HFFc6 (cell line): ENCODE measurements at regions not wholly inside any gene's neighbourhood (a gene's known extent, or its start where the extent isn't known, plus 50 kb on each side); places are given as distances from the start of the nearest gene placed in this dataset.

ENCODE experiments used
- DNase-seq: peaks from one replicate; pipeline ENCODE4 v3.0.0-alpha.2; 2018
- H3K27ac Mint-ChIP-seq: 2 replicates; pipeline ENCODE4 v1.8.0; 2020; ENCODE audit warnings: mild to moderate bottlenecking, mixed read lengths
- H3K27me3 Mint-ChIP-seq: 2 replicates; pipeline ENCODE4 v1.8.0; 2021; ENCODE audit warnings: mild to moderate bottlenecking, moderate library complexity, mixed read lengths; ENCODE audit not compliant: insufficient read depth
- H3K36me3 Mint-ChIP-seq: 2 replicates; pipeline ENCODE4 v1.8.0; 2021; ENCODE audit warnings: low read depth, mixed read lengths
- H3K4me1 Mint-ChIP-seq: 2 replicates; pipeline ENCODE4 v1.8.0; 2020; ENCODE audit warnings: low read depth, mixed read lengths
- H3K4me3 Mint-ChIP-seq: 2 replicates; pipeline ENCODE4 v1.8.0; 2020; ENCODE audit warnings: mild to moderate bottlenecking, moderate library complexity, mixed read lengths
- H3K9me3 Mint-ChIP-seq: 2 replicates; pipeline ENCODE4 v1.8.0; 2020; ENCODE audit warnings: mild to moderate bottlenecking, mixed read lengths
- CTCF ChIP-seq: fragments of 200-600 bp; sonication (generic); IDR thresholded peaks from 2 replicates; pipeline ENCODE4 v1.5.0; 2021; ENCODE audit warnings: antibody characterized with exemption, mild to moderate bottlenecking

DNA sequence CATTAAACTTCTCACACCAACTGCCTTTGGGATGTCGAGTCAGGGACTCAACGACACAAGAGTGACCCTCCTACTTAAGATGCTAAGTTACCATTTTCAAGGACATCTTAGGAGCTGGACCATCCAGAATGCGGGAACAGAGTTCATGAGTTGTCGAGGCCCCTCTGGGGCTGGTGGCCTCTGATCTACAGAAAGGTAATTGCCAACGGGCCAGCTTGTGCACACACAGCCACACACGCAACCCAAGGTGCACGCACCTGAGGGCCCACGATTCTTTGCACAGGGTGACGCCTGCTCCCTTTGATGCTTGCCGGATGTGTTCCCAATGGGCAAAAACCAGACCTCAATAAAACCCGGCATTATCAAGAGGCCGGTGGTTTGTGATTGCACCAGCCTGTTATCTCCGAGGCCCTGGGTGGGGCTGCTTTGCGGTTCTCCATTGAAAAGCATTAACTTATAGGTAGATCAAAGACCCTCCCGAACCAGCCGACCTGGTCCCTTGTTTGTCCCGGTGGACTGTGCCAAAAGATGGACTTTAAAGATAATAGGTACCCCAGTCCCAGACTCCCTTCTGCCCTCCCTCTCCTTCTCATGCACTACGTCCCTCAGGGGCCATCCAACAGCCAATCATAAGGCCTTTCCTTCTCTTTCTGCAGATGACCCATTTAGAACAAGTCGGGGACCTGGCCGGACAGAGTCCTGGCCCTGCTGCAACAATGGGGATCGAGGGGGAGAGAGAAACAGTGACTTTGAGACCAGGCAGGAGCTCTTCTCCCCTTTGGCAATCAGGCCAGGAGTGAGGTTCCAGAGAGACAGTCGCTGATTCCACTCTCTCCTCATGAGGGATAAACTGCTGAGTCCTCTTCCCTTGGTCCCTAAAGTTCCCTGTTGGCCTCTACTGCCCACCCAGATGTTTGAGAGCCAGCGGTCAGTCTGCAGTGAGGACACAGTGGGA is 292.5 kb downstream of the SOX9 start:
- Mint-ChIP-seq H3K4me3 (no peak overlapping the region), H3K36me3 (peaks cover 21% of the 10 kb centered on the region), H3K9me3 (peaks cover 16% of the 10 kb centered on the region), H3K27ac (no peak overlapping the region), H3K4me1 (peaks cover 18% of the 10 kb centered on the region), H3K27me3 (no peaks in the 10 kb centered on the region; the same call in 1 of the 2 replicates)
- no peak for TF ChIP-seq CTCF
- DNase-seq, result no peak

DNA sequence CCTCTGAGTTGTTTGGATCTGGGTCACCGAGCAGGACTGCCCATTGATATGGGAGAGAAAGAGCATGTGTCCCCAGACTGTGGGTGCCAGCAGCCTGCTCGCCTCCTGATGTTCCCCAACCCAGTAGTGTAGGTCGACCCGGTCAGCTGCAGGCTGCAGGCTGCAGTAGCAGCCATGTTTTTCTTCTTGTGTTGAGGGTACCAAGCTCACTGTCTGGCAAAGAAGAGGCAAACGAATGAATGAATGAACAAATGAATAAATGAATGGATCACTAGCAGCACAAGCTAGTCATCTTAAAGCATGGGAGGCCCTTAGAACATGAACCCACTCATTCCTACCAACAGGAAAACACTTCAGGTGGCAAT is 293.2 kb downstream of the SOX9 start:
- Mint-ChIP-seq H3K9me3 (peaks cover 23% of the 10 kb centered on the region), H3K36me3 (peaks cover 27% of the 10 kb centered on the region), H3K4me3 (no peak overlapping the region), H3K4me1 (peaks cover 11% of the 10 kb centered on the region), H3K27ac (no peak overlapping the region), H3K27me3 (no peaks in the 10 kb centered on the region; the same call in 1 of the 2 replicates)
- no peak for TF ChIP-seq CTCF
- no peak for DNase-seq

GRCh38 chr17:72414967-72415853 is 294.4 kb downstream of the SOX9 start:
- H3K4me1 Mint-ChIP-seq, result peaks cover 13% of the 10 kb centered on the region
- DNase-seq, result no peak
- peaks cover 24% of the 10 kb centered on the region for H3K9me3 Mint-ChIP-seq
- no peak overlapping the region for H3K27ac Mint-ChIP-seq
- H3K36me3 Mint-ChIP-seq, result peaks cover 28% of the 10 kb centered on the region
- no peak for TF ChIP-seq CTCF
- no peak overlapping the region for H3K4me3 Mint-ChIP-seq
- no peaks in the 10 kb centered on the region; the same call in 1 of the 2 replicates for H3K27me3 Mint-ChIP-seq

GRCh38 chr17:72416054-72416675 is 295.3 kb downstream of the SOX9 start:
- no peaks in the 10 kb centered on the region; the same call in 1 of the 2 replicates for H3K27me3 Mint-ChIP-seq
- H3K27ac Mint-ChIP-seq, result no peak overlapping the region
- no peak for DNase-seq
- peaks cover 18% of the 10 kb centered on the region for H3K4me1 Mint-ChIP-seq
- peaks cover 24% of the 10 kb centered on the region for H3K9me3 Mint-ChIP-seq
- no peak overlapping the region for H3K4me3 Mint-ChIP-seq
- TF ChIP-seq CTCF, result no peak
- H3K36me3 Mint-ChIP-seq, result peaks cover 28% of the 10 kb centered on the region

- Mint-ChIP-seq H3K9me3 (peaks cover 24% of the 10 kb centered on the region), H3K4me3 (no peak overlapping the region), H3K27ac (no peak overlapping the region), H3K27me3 (no peaks in the 10 kb centered on the region; the same call in 1 of the 2 replicates), H3K4me1 (peaks cover 21% of the 10 kb centered on the region), H3K36me3 (peaks cover 28% of the 10 kb centered on the region)
- DNase-seq, result no peak
- no peak for TF ChIP-seq CTCF
Measured at GRCh38 chr17:72416905-72417304, 296.1 kb downstream of the SOX9 start.
